Osteocyte (in vitro differentiated cells): ENCODE measurements at regions not wholly inside any gene's neighbourhood (a gene's known extent, or its start where the extent isn't known, plus 50 kb on each side); places are given as distances from the start of the nearest gene placed in this dataset.

ENCODE experiments used
- DNase-seq: peaks from one replicate; pipeline ENCODE4 v3.0.0; 2021; ENCODE audit warnings: mixed read lengths; ENCODE audit not compliant: unreplicated experiment; ENCODE audit errors: extremely low spot score
- H3K27ac Mint-ChIP-seq: one replicate; pipeline ENCODE4 v1.8.0; 2021; ENCODE audit warnings: mild to moderate bottlenecking, mixed read lengths; ENCODE audit not compliant: unreplicated experiment
- H3K27me3 Mint-ChIP-seq: one replicate; pipeline ENCODE4 v1.8.0; 2021; ENCODE audit warnings: mixed read lengths; ENCODE audit not compliant: unreplicated experiment
- H3K36me3 Mint-ChIP-seq: one replicate; pipeline ENCODE4 v1.8.0; 2021; ENCODE audit warnings: mixed read lengths; ENCODE audit not compliant: unreplicated experiment
- H3K4me1 Mint-ChIP-seq: one replicate; pipeline ENCODE4 v1.8.0; 2021; ENCODE audit warnings: mixed read lengths; ENCODE audit not compliant: unreplicated experiment
- H3K4me3 Mint-ChIP-seq: one replicate; pipeline ENCODE4 v1.8.0; 2021; ENCODE audit warnings: mild to moderate bottlenecking, moderate library complexity, mixed read lengths; ENCODE audit not compliant: unreplicated experiment
- H3K9me3 Mint-ChIP-seq: one replicate; pipeline ENCODE4 v1.8.0; 2021; ENCODE audit warnings: mixed read lengths; ENCODE audit not compliant: unreplicated experiment
- CTCF ChIP-seq: fragments of 200-600 bp; sonication (generic); IDR thresholded peaks from 2 replicates; pipeline ENCODE4 v1.5.0; 2021; ENCODE audit warnings: antibody characterized with exemption, mild to moderate bottlenecking, moderate library complexity

GRCh38 chr11:97751952-97752351, 1268.8 kb upstream of the CNTN5 start:
- TF ChIP-seq CTCF, result no peak

GRCh38 chr11:97754976-97755375, 1265.8 kb upstream of the CNTN5 start:
- H3K27ac Mint-ChIP-seq, result no peak overlapping the region
- DNase-seq, result no peak
- H3K36me3 Mint-ChIP-seq, result no peaks in the 10 kb centered on the region
- no peak for TF ChIP-seq CTCF
- H3K9me3 Mint-ChIP-seq, result no peaks in the 10 kb centered on the region
- peaks cover 20% of the 10 kb centered on the region for H3K27me3 Mint-ChIP-seq
- H3K4me3 Mint-ChIP-seq, result no peak overlapping the region
- peaks cover 3% of the 10 kb centered on the region for H3K4me1 Mint-ChIP-seq

More at GRCh38 chr11:97751952-97752351, 1268.8 kb upstream of the CNTN5 start:
- no peak for DNase-seq
- Mint-ChIP-seq H3K27me3 (peaks cover 12% of the 10 kb centered on the region), H3K27ac (no peak overlapping the region), H3K9me3 (no peaks in the 10 kb centered on the region), H3K4me3 (no peak overlapping the region), H3K36me3 (no peaks in the 10 kb centered on the region), H3K4me1 (peaks cover 5% of the 10 kb centered on the region)

DNA sequence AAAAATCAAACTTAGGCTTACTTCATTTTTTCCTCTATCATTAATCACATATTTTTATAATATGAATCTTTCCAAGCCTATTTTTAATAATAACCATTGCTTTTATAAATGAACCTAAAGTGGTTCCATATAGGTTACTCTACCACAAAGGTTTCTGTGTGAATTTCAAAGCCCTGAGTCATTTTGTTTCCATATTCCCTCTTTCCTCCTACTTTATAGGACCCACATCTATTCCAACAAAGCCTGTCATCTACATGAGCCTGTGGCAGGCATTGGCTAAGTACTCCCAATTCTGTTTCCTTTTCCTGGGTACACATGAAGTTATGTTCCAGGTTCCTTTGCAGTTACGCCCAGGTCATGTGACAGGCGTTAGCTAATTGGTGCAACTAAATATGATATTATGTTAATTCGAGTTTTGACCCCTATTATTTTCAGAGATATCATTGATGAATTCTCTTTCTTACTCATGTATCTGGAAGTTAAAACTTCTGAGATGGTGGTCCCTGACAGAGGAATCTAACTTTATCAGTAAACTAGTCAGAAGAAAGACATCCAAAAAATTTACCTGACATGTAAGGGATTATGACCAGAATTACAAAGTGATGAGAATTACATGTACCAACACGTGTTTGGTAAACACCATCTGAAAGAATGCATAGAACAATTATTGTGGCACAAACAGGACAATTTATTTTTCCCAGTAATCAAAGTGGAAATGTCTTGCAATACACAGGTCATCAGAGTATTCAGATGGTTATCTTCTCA, 1264.0 kb upstream of the CNTN5 start:
- no peak for TF ChIP-seq CTCF
- H3K27me3 Mint-ChIP-seq, result peaks cover 24% of the 10 kb centered on the region
- no peak for DNase-seq
- no peak overlapping the region for H3K4me3 Mint-ChIP-seq
- H3K36me3 Mint-ChIP-seq, result no peaks in the 10 kb centered on the region
- no peak overlapping the region for H3K27ac Mint-ChIP-seq
- peaks cover 3% of the 10 kb centered on the region for H3K4me1 Mint-ChIP-seq
- no peaks in the 10 kb centered on the region for H3K9me3 Mint-ChIP-seq

- no peak overlapping the region for H3K4me3 Mint-ChIP-seq
- no peak overlapping the region for H3K27ac Mint-ChIP-seq
- H3K4me1 Mint-ChIP-seq, result peaks cover 3% of the 10 kb centered on the region
- no peak for TF ChIP-seq CTCF
- no peak for DNase-seq
- peaks cover 45% of the 10 kb centered on the region for H3K27me3 Mint-ChIP-seq
- H3K36me3 Mint-ChIP-seq, result no peaks in the 10 kb centered on the region
- H3K9me3 Mint-ChIP-seq, result no peaks in the 10 kb centered on the region
Measured at GRCh38 chr11:97761175-97761574, 1259.6 kb upstream of the CNTN5 start.

DNA sequence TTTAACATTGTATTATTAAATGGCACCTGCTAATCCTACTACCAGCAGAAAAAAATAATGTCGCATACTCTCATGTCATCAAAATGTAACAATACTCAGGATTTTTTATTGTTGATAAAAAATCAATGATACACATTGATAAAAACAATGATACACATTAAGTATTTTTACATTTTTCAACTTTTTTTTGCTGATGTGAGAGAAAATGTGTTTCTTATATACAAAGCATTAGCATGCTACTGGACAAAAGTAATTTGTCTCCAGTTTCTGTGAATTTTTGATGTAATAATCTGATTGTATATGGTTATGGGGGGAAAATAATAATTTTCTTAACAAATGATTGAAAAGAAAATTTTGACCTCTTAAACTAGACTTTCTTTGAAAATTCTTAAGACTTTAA, 1256.6 kb upstream of the CNTN5 start:
- H3K27me3 Mint-ChIP-seq, result peaks cover 53% of the 10 kb centered on the region
- no peak for DNase-seq
- no peak overlapping the region for H3K27ac Mint-ChIP-seq
- no peak for TF ChIP-seq CTCF
- no peaks in the 10 kb centered on the region for H3K9me3 Mint-ChIP-seq
- H3K4me1 Mint-ChIP-seq, result no peaks in the 10 kb centered on the region
- no peaks in the 10 kb centered on the region for H3K36me3 Mint-ChIP-seq
- no peak overlapping the region for H3K4me3 Mint-ChIP-seq
